Sigmoid colon (tissue), 4 donors: ENCODE measurements at regions not wholly inside any gene's neighbourhood (a gene's known extent, or its start where the extent isn't known, plus 50 kb on each side); places are given as distances from the start of the nearest gene placed in this dataset.

Experiments
- EP300 ChIP-seq, 4 donors: sonication (generic); formaldehyde crosslinking; IDR thresholded peaks; one replicate each; pipeline ENCODE4 v1.6.1; 2017; ENCODE audit warnings: antibody characterized with exemption in 4 of 4
- TF ChIP-seq, protein P1 (sequence below), 4 experiments: fragments of 450-650 bp in 3 of 4; fragments of 200-600 bp in 1 of 4; IDR thresholded peaks; one replicate each; pipeline ENCODE4 v1.5.1; 2016 to 2019; ENCODE audit warnings: antibody characterized with exemption in 4 of 4, mild to moderate bottlenecking in 3 of 4, moderate library complexity in 2 of 4

DNA sequence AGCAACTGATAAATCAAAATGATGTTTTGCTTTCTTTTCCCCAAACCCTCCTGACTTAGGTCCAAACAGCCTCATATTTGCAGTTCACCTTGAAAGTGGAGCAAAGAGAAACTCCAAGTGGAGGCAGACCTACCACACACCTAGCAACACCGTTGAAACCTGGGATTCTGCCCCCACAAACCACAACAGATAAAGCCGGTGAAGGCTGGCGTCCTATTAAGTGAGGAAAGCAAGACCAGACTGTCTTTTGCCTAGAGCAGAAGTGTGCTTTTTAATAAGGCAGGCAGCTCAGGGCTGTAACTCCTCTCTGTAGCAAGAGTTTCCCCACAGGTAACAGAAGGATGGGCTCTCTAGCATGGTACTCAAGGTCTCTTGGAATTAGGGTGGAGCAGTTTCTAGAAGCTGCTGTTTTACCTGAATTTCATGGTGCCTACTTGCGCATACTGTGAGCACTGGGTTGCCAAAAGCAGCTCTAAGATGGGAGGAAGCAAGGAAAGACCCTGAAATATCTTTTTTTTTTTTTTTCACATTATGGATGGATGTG lies 336.9 kb downstream of the BCL11A start:
- TF ChIP-seq, protein P1, sequence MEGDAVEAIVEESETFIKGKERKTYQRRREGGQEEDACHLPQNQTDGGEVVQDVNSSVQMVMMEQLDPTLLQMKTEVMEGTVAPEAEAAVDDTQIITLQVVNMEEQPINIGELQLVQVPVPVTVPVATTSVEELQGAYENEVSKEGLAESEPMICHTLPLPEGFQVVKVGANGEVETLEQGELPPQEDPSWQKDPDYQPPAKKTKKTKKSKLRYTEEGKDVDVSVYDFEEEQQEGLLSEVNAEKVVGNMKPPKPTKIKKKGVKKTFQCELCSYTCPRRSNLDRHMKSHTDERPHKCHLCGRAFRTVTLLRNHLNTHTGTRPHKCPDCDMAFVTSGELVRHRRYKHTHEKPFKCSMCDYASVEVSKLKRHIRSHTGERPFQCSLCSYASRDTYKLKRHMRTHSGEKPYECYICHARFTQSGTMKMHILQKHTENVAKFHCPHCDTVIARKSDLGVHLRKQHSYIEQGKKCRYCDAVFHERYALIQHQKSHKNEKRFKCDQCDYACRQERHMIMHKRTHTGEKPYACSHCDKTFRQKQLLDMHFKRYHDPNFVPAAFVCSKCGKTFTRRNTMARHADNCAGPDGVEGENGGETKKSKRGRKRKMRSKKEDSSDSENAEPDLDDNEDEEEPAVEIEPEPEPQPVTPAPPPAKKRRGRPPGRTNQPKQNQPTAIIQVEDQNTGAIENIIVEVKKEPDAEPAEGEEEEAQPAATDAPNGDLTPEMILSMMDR (IDR thresholded peaks at IDR 0.05), result no peak
- no peak for TF ChIP-seq EP300 (IDR thresholded peaks at IDR 0.05)
